ENCODE measurements at regions not wholly inside any gene's neighbourhood (a gene's known extent, or its start where the extent isn't known, plus 50 kb on each side); places are given as distances from the start of the nearest gene placed in this dataset.

DNA sequence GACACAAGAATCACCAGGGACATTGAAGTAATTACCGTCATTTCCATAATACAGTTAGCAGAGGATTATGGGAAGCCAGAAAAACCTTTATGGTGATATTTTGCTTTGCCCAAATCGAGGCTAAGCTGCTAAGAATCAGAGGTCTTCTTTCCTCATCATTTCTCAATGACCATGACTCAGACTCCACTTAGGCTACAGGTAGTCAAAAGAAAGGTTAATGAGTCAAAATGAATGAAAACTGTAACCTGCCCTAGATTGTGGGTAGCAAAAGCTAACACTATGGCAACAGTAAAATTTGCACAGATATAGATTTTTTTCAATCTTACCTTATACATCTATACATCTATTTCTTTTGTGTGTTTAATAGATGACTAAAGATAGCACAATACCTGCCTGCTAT, 185.8 kb downstream of the CARTPT start (continued):
- TF ChIP-seq, protein P1, sequence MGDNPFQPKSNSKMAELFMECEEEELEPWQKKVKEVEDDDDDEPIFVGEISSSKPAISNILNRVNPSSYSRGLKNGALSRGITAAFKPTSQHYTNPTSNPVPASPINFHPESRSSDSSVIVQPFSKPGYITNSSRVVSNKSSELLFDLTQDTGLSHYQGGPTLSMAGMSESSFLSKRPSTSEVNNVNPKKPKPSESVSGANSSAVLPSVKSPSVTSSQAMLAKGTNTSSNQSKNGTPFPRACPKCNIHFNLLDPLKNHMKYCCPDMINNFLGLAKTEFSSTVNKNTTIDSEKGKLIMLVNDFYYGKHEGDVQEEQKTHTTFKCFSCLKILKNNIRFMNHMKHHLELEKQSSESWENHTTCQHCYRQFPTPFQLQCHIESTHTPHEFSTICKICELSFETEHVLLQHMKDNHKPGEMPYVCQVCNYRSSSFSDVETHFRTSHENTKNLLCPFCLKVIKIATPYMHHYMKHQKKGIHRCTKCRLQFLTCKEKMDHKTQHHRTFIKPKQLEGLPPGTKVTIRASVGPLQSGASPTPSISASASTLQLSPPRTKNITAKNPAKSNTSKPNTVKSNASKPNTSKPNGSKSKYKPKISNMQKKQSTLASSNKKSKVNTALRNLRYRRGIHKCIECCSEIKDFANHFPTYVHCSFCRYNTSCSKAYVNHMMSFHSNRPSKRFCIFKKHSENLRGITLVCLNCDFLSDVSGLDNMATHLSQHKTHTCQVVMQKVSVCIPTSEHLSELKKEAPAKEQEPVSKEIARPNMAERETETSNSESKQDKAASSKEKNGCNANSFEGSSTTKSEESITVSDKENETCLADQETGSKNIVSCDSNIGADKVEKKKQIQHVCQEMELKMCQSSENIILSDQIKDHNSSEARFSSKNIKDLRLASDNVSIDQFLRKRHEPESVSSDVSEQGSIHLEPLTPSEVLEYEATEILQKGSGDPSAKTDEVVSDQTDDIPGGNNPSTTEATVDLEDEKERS (CRISPR knock-in tag; IDR thresholded peaks at IDR 0.05) = no peak

DNA sequence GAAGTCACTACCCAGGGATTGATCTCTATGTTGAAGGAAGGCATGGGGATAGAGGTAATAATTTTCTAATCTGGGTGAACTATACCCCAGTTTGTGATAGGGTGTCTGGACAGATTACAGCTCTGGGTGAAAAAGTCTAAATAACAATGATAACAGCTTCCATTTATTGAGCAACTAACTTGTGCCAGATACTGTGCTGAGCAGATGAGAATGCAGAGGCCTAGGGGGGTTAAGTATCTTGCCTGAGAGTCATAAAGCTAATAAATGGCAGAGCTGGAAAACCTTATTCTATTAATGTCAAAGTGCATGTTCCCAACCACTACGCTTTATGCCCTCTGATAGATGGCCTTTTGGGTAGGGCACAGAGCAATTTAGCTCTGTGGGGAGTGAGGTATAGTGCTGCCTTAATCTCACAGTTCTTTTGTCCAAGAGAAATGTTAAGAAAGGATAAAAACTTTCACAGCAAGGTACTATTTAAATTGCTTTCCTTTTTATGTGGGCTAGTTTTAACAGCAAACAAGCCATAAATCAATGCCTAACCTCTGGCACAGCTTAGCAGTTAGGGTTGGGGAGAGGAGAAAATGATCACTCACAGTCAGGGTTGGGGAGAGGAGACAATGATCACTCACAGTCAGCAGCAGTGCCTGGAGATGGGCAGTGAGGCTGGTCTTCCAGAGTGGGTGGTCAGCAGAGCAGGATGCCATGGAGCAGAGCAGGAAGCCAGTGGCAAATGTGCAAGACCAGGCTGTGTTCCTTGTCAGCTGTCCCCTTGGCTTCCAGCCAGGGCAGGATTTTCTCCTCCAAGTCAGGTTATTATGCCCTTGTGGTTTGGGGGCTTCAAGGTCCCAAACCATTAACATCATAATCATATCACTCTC, 187.0 kb downstream of the CARTPT start:
- Histone ChIP-seq H3K4me2 (ENCODE audit: low read depth, low read length) (no peak overlapping the region), H3K4me3 (replicated peaks in 1 of 3; ENCODE audit: insufficient read depth in 1 of 3, low read depth in 2 of 3, low read length in 3 of 3) (no peak overlapping the region), H3K27me3 (ENCODE audit: control insufficient read depth in 1 of 2, insufficient read depth in 2 of 2, low read length in 2 of 2) (no peaks in the 10 kb centered on the region), H2AFZ (ENCODE audit: low read length) (no peak overlapping the region), H3K79me2 (ENCODE audit: insufficient read depth, low read length) (no peaks in the 10 kb centered on the region), H3K36me3 (replicated peaks in 1 of 2; ENCODE audit: control insufficient read depth in 1 of 2, insufficient read depth in 2 of 2, low read length in 2 of 2) (no peaks in the 10 kb centered on the region), H3K9ac (ENCODE audit: insufficient read depth, low read depth, low read length) (no peak overlapping the region), H3K9me3 (ENCODE audit: low read length) (no peaks in the 10 kb centered on the region), H4K20me1 (ENCODE audit: insufficient read depth, low read length) (no peaks in the 10 kb centered on the region), H3K4me1 (ENCODE audit: insufficient read depth, low read length) (peaks cover 7% of the 10 kb centered on the region), H3K27ac (ENCODE audit: extremely low read length, insufficient read depth, low read length) (no peak overlapping the region)
- in situ Hi-C loops (cut with HindIII; ENCODE audit: extremely low pct_ligation_motif_present, low pct_unique_long_range_greater_than_20kb) (no loop called here), intact Hi-C loops (cut with micrococcal nuclease; ENCODE audit: unreplicated experiment) (no loop called here)
- 90% methylated on average over 1 of the region's 1 CpG for WGBS (ENCODE audit: low lambda C conversion rate)
- TF ChIP-seq, protein P2, sequence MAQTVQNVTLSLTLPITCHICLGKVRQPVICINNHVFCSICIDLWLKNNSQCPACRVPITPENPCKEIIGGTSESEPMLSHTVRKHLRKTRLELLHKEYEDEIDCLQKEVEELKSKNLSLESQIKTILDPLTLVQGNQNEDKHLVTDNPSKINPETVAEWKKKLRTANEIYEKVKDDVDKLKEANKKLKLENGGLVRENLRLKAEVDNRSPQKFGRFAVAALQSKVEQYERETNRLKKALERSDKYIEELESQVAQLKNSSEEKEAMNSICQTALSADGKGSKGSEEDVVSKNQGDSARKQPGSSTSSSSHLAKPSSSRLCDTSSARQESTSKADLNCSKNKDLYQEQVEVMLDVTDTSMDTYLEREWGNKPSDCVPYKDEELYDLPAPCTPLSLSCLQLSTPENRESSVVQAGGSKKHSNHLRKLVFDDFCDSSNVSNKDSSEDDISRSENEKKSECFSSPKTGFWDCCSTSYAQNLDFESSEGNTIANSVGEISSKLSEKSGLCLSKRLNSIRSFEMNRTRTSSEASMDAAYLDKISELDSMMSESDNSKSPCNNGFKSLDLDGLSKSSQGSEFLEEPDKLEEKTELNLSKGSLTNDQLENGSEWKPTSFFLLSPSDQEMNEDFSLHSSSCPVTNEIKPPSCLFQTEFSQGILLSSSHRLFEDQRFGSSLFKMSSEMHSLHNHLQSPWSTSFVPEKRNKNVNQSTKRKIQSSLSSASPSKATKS (CRISPR knock-in tag; IDR thresholded peaks at IDR 0.05) = no peak
- TF ChIP-seq ZNF556 (CRISPR knock-in tag; IDR thresholded peaks at IDR 0.05; ENCODE audit: borderline replicate concordance) (no peak), HMGA1 (CRISPR knock-in tag; conservative IDR thresholded peaks at IDR 0.05) (no peak), EHMT2 (IDR thresholded peaks at IDR 0.05; ENCODE audit: borderline replicate concordance, low read depth, low read length) (no peak), DNMT1 (CRISPR knock-in tag; IDR thresholded peaks at IDR 0.05) (no peak), ARNT2 (CRISPR knock-in tag; IDR thresholded peaks at IDR 0.05; ENCODE audit: low read depth) (no peak), MZF1 (CRISPR knock-in tag; IDR thresholded peaks at IDR 0.05; ENCODE audit: borderline replicate concordance) (no peak), CREM (IDR thresholded peaks at IDR 0.05) (no peak), CREM (CRISPR knock-in tag; IDR thresholded peaks at IDR 0.05) (no peak)
- TF ChIP-seq, protein P3, sequence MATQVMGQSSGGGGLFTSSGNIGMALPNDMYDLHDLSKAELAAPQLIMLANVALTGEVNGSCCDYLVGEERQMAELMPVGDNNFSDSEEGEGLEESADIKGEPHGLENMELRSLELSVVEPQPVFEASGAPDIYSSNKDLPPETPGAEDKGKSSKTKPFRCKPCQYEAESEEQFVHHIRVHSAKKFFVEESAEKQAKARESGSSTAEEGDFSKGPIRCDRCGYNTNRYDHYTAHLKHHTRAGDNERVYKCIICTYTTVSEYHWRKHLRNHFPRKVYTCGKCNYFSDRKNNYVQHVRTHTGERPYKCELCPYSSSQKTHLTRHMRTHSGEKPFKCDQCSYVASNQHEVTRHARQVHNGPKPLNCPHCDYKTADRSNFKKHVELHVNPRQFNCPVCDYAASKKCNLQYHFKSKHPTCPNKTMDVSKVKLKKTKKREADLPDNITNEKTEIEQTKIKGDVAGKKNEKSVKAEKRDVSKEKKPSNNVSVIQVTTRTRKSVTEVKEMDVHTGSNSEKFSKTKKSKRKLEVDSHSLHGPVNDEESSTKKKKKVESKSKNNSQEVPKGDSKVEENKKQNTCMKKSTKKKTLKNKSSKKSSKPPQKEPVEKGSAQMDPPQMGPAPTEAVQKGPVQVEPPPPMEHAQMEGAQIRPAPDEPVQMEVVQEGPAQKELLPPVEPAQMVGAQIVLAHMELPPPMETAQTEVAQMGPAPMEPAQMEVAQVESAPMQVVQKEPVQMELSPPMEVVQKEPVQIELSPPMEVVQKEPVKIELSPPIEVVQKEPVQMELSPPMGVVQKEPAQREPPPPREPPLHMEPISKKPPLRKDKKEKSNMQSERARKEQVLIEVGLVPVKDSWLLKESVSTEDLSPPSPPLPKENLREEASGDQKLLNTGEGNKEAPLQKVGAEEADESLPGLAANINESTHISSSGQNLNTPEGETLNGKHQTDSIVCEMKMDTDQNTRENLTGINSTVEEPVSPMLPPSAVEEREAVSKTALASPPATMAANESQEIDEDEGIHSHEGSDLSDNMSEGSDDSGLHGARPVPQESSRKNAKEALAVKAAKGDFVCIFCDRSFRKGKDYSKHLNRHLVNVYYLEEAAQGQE (IDR thresholded peaks at IDR 0.05; ENCODE audit: borderline replicate concordance in 1 of 2, low read depth in 1 of 2, low read length in 2 of 2) = no peak
- ATAC-seq (no peak), DNase-seq (ENCODE audit: low spot score) (no peak), FAIRE-seq (no peak)
- ChIA-PET CTCF (ENCODE audit: low intra/inter-chr PET ratio, low total read pairs) (no interaction called here), POLR2A (no interaction called here)
- no TSS peak for BruUV-seq (replicated peaks)
